GM18858 (cell line): ENCODE measurements at regions not wholly inside any gene's neighbourhood (a gene's known extent, or its start where the extent isn't known, plus 50 kb on each side); places are given as distances from the start of the nearest gene placed in this dataset.
"Not testable (repeated sequence)": the region's sequence is repeated elsewhere in the genome, so short reads cannot be mapped to it uniquely, and the experiment has no call there.

Experiments used
- ATAC-seq: cut with Tn5 transposase; IDR thresholded peaks from one replicate; pipeline ENCODE4 v1.9.1; 2021; ENCODE audit not compliant: unreplicated experiment

DNA sequence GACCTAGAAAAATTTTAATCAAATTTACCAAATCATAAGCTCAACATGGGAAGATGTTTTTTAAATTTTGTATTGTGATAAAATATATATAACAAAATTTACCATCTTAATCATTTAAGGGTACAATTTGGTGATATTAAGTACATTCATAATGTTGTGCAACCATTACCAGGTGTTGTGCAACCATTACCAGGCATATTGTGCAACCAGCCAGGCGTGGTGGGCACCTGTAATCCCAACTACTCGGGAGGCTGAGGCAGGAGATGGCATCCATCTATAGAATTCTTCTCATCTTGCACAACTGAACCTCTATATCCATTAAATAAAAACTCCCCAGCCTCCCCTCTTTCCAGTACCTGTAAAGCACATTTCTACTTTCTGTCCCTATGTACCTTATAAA, 124.5 kb upstream of the SLC13A1 start:
- no peak for ATAC-seq

DNA sequence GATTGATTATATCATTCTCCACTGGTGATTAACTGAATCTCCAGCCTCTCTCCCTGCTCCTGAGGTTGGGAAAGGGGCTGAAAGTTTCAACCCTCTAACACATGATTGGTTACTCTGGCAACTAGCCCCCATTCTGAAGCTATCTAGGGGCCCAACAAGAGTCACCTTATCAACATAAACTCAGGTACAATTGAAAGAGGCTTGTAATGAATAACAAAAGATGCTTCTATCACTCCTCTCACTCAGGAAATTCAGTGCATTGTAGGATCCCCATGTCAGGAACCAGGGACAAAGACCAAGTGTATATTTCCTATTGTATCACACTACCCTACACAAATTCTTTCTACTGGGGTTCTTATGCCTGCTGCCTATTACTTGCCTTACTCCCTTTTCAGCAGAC, 123.9 kb upstream of the SLC13A1 start:
- no peak for ATAC-seq

DNA sequence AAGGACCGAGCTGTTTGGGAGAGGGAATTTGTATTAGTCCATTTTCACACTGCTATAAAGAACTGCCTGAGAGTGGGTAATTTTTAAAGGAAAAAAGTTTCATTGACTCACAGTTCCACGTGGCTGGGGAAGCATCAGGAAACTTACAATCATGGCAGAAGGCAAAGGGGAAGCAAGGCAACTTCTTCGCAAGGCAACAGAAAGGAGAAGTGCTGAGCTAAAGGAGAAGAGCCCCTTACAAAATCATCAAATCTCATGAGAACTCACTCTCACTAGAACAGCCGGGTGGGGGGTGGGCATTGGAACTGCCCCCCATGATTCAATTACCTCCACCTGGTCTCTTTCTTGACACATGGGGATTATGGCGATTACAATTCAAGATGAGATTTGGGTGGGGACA, 121.8 kb upstream of the SLC13A1 start:
- ATAC-seq, result not testable (repeated sequence)

DNA sequence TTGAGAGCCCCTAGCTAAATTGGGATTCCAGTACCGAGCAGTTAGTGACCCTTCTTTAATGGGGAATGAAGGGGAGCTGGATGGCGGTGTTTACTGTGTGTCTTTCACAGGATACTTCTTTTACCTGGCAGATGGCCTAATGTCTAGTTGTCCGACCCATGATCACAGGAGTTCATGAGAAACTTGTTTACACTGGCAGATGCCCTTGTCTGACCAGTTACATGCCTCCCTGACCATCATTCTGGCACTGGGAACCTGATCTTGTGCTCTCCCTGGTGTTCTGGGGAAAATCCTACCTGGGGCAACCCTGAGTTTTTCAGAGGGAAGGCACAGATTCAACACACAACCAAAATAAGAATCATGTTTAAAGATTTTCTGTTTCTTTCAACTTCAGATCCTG, 120.1 kb upstream of the SLC13A1 start:
- no peak for ATAC-seq

DNA sequence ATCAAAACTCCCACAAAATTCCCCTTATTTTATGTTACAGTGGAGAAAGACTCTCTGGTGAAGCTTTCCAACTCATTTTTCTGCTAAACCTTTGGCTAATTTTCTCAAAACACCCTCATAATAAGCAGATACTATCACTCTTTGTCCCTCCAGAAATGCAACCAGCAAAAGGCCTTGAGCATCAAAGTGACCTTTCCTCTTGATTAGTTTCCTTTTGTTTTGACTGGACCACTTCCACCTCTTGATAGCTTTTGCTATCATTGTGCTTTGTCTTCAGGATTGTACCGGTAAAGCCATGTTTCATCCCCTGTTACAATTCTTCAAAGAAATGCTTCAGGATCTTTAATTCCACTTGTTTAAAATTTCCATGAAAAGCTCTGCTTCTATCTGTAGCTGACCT, 115.1 kb upstream of the SLC13A1 start:
- no peak for ATAC-seq

DNA sequence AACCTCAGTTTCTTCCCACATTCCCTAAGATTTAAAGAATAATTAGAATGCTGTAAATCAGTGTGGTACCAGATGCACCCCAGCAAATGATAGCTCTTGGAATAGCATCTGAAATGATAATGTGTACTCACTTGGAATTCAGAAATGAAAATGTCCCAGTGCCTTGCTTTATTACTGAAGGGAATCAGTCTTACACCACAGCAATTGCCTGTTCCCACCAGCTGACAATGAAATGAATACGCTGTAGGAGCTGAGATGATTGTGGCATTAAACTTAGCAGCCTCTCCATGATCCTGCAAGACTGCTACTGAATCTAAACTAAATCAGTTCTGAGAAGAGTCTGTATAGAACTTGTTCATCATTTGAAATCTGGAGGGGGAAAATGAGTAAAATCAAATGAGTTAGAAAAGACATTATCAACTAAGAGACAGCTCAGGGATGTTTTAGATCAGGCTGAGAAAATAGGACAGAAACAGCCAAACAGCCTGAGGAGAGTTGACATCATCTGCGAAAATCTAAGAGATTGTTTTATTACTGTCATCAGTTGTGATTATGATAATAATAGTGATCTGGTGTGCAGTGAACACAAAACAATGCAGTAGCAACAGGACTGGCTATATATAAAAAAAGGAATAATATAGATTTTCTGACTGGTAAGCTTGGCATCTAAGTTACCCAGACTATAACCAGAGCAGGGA, 108.6 kb upstream of the SLC13A1 start:
- ATAC-seq, result no peak

DNA sequence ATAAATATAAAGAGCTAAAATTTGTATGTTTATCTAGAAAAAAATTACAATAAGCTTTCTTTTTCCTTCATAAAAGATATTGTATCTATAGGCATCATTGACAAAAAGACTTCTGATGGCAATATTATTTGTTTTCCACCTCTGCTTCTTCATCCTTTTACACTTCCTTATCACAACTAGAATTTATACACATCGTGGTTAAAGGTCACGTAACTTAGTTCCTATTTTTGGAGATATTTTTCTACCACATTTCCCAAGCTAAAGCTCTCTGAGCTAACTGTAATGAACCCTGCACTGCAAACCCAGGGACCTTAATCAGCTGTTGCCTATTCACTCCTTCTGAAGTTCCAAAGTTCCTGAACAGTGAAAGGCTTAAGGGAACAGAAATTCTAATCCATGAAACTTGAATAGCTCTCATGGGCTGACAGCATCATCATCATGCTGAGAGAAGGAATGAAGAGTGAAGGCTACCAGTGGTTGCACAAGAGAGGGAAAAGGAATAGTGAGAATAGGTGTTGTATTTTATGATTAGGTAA, 106.1 kb upstream of the SLC13A1 start:
- ATAC-seq, result no peak

DNA sequence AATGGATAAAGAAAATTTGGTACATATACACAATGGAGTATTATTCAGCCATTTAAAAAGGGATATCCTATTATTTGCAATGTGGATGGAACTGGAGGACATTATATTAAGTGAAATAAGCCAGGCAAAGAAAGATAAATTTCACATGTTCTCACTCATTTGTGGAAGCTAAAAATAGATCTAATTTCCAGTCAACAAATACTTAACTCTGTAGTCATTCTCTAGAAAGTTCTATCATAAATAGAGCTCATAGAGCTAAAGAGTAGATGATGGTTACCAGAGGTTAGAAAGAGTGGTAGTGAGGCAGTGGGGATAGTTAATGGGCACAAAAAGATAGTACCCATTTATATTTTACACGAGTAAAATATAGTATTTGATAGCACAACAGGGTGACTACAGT, 104.2 kb upstream of the SLC13A1 start:
- ATAC-seq, result no peak

DNA sequence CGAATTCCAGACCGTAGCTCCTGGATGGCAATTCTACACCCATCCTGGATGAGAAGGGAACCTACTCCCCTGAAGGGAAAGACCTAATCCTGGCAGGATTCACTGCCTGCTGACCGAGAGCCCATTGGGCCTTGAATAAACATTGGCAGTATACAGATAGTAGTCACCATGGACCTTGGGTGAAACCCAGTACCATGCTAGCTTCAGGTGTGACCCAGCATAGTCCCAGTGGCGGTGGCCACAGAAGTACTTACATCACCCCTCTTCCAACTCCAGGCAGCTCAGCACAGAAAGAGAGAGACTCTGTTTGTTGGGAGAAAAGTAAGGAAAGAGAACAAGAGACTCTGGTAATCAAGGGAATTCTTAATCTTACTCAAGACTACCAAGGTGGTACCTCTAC, 97.2 kb upstream of the SLC13A1 start:
- no peak for ATAC-seq

DNA sequence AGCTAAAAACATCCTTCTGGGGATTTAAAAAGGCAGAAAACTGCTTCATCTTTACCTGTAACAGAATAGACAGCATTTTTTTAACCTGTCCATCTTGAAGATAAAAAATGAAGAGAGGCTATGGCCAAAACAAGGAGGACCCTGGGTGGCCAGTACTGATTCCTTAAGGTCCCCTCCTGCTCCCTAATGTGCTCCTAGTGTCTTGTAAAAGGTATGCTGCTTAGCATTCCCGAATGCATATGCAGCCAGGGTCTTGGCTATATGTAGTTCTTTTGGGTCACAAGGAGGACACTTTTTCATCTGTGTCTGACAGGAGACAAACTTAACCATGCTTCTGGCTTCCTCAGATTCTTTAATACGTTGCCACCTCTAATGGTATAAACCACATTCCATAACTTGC, 93.9 kb upstream of the SLC13A1 start:
- no peak for ATAC-seq

DNA sequence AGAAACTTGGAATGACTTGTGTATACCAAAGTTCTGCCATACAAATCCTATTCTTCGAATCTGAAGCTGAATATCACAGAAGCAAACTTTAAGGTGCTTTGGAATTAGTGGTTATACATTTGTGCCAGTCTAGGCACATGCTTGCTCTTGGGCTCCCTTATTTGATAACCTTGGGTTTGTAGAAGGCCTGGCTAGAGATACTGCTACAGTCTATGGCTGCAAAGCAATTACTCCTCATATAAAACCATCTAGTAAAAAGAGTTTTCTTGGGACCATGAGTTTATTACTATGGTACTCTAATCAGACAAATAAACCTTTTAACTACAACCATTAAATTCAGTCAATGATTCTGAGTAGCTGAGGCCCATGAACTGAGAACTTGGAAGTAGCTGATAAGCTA, 92.5 kb upstream of the SLC13A1 start:
- ATAC-seq, result no peak

DNA sequence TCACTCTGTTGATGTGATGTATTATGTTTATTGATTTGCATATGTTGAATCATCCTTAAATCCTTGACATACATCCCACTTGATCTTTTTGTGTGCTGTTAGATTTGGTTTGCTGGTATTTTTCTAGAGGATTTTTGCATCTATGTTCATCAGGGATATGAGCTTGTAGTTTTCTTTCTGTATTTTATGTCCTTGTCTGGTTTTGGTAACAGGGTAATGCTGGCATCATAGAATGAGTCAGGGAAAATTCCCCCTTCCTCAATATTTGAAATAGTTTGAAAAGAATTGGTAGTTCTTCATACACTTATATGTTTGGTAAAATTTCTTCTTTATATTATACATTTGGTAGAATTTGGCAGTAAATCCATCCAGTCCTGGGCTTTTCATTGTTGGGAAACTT, 89.4 kb upstream of the SLC13A1 start:
- no peak for ATAC-seq

DNA sequence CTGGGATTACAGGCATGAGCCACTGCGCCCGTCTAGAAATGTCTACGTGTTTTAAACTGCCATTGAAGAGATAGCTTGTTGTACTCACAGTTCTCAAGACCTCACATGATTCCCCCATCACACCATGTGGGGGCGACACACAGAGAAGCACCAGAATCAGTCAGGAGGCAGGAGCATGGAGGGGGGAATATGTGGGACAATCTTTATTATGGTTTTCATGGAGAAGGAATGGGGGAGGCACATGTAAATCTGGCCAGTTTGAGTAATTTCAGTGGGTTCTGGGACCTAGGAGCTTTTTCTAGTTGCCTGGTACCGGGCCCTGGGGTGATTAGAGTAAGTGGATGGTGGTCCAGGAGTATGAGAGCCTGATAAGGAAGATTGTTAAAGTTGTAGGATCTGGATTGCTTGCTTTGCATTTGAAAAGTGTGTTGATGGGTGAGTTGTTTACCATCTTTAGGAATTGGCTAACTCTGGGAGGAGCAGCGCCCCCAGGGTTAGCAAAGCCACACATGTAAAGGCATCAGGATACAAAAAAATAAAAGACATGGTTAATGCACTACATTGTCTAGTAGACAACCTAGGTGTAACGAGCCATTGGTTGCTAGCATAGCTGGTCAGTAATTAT, 85.4 kb upstream of the SLC13A1 start:
- ATAC-seq, result no peak

DNA sequence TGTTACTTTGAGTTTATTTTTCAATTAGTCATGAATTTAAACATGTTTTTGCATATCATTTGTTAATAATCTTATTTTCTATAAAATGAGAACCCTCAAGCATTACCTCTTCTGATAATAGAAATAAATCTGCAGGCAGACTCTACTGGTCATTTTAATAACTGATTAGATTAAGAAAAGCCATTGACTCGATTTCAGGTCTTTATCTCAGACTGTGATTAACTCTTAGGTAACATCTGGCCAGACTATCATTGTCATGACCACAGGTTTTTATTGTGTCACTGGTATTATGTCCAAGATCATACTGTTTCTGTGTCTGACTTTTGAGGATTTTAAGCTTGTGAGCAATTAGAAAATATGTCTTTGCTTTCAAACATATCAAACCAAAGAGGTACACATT, 83.6 kb upstream of the SLC13A1 start:
- ATAC-seq, result no peak

DNA sequence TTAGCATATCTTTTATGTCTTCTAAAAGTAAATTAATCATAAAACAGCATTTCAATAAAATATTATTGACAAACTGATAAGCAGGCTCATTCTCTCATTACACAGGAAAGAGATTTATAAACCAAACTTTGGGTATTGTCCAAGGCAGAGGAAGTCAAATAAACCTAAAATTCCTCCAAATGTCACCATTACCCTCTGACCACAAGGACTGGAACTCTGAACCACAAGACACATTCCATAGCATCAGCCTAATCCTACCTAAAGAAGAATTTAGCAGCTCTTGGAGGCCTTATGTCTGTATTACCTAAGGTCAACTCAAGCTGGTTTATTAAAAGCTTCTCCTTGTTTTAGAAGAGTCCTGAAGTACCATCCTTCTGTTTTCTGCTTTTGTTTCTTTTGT, 82.4 kb upstream of the SLC13A1 start:
- no peak for ATAC-seq

DNA sequence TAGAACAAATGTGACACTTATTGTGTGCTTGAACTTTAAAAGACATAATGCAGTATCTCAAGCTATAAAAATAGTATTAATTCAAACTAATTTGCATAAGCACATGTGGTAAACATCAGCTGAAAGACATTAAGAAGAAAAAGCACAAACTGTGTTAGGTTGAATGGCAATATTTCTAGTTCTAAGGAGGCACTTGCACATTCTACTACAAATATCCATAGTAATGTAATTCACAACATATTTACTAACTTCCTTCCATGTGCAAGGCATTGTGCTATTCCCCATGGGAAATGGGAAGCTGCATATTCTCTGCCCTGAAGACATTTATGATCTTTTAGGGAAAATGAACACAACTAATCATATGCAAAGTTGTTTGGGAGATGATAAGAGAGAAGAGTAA, 80.2 kb upstream of the SLC13A1 start:
- no peak for ATAC-seq

DNA sequence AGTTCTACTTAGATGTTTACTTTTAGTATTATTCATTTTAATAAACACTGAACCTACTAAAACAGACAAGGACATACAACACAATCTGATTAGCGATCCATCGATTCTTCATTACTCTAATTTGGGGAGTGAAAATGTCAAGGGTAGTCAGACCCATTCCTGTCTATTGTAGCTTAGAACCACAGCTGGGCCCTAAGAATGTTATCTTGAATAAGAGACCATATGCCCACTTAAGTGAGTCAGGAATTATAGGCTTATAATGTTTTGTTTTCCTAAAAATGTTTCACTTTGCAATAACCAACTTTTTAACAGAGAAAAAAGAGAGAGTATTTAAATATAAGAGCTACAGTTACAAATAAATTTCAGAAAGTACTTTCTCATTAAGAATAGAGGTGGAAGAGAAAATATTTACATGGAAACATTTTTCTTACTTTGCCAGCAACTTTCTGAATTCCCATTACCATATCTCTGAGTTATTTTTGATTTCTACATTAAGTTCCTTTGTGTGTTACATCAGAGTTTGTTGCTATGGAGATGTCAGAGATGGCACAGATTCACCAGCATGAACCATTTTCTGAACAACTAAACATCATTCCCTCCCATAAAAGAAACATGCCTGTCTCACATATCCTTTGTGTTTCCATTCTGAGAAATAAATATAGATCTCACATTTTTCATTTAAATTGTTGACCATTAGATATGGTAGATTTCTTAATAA, 75.4 kb upstream of the SLC13A1 start:
- ATAC-seq, result no peak

DNA sequence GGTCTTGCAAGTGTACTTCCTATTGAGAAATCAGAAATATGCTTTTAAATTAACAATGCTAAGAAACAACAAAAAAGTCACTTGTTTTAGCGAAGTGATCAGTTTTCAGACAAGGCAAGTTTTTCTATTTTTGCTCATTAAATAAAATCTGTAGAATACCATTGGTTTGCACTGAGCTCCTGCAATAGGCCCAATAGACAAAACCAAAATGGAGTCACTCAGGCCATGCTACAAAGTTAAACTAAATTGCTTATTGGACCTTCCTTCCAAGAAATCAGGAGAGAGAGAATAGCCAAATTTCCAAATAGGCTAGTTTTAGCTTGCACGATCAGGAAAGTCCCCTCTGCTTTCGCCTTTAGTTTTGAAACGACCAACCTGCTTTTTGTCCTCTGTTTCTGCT, 73.4 kb upstream of the SLC13A1 start:
- ATAC-seq, result no peak

DNA sequence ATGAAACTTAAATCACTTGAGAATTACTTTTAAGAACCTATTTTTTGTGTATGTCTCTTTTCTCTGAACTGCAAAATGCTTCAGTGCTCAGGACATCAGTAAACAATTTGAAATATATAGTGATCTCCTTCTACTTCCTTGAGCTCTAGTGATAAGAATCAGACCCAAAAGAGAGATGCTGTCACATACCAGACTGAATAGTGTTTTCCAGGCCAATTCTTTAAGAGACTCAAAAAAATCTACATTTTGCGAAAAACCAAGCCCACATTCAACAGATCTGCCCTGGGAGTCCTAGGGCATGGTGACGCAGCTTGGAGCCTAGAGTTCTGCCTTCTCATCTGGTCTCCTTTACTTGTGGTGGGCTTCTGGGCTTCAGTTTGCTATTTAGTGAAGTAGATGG, 72.1 kb upstream of the SLC13A1 start:
- ATAC-seq, result no peak

DNA sequence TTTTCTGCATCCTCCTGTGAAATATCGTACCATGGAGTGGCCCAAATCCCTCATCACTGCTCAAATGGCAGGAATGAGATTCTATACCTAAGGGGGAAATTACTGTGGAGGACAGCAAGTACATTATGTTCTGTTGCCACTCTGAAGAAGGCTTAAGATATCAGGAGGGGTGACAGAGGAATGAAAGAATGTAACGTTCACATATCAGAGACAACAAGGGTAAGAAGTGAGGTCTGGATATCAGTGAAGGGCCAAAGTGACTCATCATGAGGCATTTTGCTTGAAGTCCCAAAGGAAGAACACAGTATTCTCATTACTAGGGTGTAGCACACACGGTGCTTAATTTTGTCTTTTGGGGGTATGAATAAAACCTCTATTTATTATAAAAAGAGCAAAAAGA, 71.5 kb upstream of the SLC13A1 start:
- ATAC-seq, result no peak

DNA sequence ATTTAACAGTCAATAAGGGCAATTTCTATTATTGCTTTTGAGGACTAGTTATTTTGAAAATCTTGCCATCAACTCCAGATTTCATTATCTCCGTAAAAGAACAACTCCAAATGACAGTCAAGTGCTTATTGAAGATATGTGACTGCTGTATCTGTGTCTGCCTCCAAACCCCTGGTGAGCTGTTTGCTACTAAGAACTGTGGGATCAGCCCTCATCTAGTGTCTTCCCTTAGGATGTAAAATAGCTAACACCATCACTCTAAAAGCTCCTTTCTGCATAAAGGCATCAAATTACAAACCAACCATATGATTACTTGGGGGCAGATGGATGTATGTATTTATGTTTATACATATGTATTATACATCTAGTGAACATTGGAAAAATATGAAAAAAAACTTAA, 70.8 kb upstream of the SLC13A1 start:
- ATAC-seq, result no peak

DNA sequence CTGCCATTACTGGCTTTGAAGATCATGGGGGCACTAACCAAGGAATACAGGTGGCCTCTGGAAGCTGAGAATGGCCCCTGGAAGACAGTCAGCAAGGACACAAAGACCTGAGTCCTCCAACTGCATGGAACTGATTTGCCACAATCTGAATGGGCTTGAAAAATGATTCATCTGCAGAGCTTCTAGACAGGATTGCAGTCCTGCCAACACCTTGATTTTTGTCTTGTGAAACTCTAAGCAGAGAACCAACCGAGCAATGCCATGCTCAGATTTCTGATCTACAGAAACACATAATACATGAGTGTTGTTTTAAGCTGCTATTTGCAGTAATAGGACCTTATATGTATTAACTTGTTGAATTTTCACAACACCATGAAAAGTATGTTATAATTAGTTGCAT, 66.1 kb upstream of the SLC13A1 start:
- ATAC-seq, result no peak
